GM20431 (cell line): ENCODE measurements at regions not wholly inside any gene's neighbourhood (a gene's known extent, or its start where the extent isn't known, plus 50 kb on each side); places are given as distances from the start of the nearest gene placed in this dataset.
"Not testable (repeated sequence)": the region's sequence is repeated elsewhere in the genome, so short reads cannot be mapped to it uniquely, and the experiment has no call there.

Source experiments
- in situ Hi-C: fragments of 300-500 bp; cut with MseI, MboI; formaldehyde crosslinking; loops from one replicate; pipeline ENCODE4 v1.15.0; 2020; ENCODE audit warnings: low sequenced_read_pairs; ENCODE audit not compliant: unreplicated experiment

GRCh38 chr12:84166812-84167211, 745.8 kb downstream of the SLC6A15 start:
- in situ Hi-C loops: no loop called here

- in situ Hi-C loops: no loop called here
These were observed 746.5 kb downstream of the SLC6A15 start for GRCh38 chr12:84165998-84166571.

- in situ Hi-C loops: no loop called here
These were observed 751.3 kb downstream of the SLC6A15 start for GRCh38 chr12:84161296-84161695.

GRCh38 chr12:84159260-84159659, 753.3 kb downstream of the SLC6A15 start:
- in situ Hi-C loops: no loop called here

- in situ Hi-C loops: no loop called here
These were observed 755.4 kb downstream of the SLC6A15 start for GRCh38 chr12:84157170-84157569.

DNA sequence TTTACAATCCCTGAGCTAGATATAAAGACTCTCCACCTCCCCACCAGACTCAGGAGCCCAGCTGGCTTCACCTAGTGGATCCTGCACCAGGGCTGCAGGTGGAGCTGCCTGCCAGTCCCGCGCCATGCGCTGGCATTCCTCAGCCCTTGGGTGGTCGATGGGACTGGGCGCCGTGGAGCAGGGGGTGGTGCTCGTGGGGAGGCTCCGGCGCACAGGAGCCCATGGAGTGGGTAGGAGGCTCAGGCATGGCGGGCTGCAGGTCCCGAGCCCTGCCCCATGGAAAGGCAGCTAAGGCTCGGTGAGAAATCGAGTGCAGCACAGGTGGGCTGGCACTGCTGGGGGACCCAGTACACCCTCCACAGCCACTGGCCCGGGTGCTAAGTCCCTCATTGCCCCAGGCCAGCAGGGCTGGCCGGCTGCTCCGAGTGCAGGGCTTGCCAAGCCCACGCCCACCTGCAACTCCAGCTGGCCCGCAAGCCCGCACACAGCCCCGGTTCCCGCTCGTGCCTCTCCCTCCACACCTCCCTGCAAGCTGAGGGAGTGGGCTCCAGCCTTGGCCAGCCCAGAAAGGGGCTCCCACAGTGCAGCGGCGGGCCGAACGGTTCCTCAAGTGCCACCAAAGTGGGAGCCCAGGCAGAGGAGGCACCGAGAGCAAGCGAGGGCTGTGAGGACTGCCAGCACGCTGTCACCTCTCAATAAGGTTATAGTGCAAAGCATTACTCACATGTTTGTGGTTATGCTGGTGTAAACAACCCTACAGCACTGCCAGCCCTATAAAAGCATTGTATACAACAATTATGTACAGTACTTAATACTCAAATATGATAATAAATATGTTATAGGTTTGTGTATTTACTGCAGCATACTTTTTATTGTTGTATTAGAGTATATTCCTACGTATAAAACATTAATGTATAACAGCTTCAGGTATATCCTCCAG, 757.3 kb downstream of the SLC6A15 start:
- in situ Hi-C loops: not testable (repeated sequence)

DNA sequence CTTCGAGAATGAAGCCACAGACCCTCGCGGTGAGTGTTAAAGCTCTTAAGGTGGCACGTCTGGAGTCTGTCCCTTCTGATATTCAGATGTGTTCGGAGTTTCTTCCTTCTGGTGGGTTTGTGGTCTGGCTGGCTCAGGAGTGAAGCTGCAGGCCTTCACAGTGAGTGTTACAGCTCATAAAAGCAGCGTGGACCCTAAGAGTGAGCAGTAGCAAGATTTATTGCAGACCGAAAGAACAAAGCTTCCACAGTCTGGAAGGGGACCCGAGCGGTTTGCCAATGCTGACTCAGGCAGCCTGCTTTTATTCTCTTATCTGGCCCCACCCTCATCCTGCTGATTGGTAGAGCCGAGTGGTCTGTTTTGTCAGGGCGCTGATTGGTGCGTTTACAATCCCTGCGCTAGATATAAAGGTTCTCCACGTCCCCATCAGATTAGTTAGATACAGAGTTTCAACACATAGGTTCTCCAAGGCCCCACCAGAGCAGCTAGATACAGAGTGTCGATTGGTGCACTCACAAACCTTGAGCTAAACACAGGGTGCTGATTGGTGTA, 758.1 kb downstream of the SLC6A15 start:
- in situ Hi-C loops: not testable (repeated sequence)

DNA sequence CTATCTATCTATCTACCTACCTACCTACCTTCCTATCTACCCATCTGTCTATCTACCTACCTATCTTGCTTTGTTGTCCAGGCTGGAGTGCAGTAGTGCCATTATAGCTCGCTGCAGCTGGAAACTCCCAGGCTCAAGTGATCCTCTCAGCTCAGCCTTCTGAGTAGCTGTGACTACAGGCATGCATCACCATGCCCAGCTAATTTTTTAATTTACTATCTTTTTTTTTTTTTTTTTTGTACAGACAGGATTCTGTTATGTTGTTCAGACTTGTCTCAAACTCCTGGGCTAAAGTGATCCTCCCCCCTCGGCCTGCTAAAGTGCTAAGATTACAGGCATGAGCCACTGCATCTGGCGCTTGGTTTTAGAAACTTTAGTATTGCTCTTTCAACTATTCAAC, 762.4 kb downstream of the SLC6A15 start:
- in situ Hi-C loops: no loop called here

GRCh38 chr12:84148335-84148734, 764.3 kb downstream of the SLC6A15 start:
- in situ Hi-C loops: no loop called here

DNA sequence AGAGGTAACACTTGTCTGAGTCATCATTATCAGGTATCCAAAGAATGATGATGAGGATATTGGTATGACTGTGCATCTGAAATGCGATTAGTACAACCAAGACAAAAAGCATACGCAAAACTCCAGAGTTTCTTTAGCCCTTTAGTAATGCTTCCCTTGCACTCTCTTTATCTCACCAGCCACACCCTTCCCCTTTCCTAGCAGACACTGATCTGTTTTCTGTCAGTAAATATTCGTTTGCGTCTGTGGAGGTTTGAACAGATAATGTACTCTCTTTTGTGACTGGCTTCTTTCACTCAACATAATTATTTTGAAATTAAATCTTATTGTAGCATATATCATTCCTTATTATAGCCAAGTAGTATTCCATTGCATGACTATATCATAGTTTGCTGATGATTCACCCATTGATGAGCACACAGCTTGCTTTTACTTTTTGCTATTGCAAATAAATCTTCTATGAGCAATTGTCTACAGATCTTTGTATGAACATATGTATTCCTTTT, 775.7 kb downstream of the SLC6A15 start:
- in situ Hi-C loops: no loop called here

DNA sequence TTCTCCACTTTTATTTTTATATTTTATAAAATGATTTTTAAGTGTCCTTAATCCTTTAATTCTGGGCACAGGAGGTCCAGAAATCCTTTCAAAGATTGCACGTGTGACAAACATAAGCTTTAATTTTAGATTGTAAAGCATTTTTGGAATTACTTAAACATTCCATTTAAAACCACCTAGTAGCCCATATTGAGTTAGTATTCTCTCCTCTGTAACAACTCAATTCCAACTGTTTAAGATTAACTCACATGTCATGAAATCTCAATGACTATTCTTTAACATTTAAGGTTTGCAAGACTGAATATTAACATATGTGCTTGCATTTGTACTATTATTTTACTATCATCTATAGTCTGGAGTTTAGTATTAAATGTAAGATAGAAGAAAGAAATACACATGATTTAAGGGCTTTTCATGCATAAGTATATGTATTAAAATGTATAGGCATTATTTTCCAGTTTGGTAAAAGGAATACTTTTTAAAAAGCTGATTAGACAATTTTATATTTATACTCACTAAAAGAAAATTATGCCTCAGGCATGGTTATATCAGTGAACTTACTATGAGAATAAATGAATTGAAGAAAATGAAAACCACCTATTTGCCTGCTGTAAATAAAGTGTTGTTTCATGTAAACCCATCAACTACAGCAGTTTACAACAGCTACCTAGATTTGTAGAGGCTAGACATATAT, 776.9 kb downstream of the SLC6A15 start:
- in situ Hi-C loops: no loop called here

DNA sequence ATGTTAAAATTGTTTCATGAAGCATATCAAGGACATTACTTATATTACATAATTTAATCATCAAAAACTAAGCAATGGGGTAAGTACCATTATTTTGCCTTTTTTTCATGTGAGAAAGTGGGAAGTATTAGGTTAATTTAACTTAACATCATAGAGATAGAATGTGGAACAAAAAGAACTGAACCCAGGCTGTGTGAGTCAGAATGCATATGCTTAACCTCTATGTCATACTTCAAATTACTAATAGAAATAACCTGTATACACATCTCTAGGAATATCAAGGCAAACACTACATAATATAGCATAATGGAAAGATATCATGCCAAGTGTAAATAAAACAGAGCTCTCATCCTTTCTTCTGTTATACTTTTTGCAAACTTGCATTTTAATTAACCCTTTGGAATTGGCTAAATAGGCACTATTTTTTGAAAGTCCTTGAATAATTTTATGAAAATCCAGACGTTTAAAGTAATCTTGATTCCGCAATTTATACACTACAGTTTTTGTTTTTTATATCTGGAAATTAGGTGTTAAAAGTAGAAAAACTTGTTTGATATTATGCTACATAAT, 777.7 kb downstream of the SLC6A15 start:
- in situ Hi-C loops: no loop called here

- in situ Hi-C loops: no loop called here
These were observed 781.5 kb downstream of the SLC6A15 start for GRCh38 chr12:84131076-84131475.

DNA sequence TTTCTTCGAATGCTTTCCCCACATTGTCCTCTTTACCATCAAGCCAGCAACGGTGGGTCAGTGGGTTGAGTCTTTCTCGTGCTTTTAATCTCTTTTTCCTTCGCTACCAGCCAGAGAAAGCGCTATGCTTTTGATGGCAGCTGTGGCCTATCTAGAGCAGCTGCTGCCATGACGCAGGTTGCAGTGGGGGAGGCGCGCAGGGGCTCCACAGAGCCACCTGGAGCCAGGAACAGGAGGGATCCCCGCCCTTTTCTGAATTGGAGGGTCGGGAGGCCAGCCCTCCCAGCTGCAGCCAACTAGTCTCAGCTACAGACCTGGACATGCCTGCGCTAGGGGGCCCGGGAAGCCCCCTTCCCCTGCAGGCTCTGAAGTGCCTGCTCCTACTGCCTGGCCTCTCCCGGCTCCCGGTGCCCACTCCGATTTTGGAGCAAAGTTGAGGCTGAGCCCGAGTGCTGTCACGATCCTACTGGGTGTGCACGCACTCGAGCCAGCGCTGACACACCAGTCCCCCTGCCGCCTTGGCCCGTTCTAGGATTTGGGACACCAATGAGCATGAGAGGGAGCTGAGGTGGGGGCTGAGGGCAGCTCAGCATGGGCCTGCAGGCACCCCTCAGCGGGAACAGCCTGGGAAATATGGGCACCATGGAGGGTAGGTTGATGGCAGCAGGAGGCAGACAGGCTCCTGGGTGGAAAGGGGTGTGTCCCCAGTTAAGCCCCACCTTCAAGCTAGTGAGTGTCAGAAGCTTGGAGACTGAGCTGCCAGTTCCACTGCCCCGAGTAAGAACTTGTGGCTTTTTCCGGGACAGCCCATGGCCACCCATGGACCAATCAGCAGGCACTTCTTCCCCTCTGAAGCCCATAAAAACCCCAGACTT, 784.2 kb downstream of the SLC6A15 start:
- in situ Hi-C loops: no loop called here

GRCh38 chr12:84124211-84124610, 788.4 kb downstream of the SLC6A15 start:
- in situ Hi-C loops: no loop called here

DNA sequence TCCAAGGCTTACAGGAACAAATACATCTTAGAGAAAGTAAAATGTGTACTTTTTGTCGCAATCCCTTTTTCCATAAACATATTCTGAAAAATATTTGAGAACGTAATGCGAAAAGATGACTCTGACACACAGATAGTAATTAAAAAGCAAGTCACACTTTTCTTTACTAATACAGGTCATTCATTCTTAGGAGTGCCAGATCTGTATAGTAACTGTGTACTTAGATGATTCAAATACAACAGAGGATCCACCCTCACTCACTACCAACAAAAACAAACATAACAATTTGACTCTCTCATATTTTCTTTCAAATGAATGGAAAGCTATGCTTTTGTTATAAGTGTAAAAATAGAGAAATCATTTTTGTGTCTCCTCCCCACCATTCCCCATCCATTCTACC, 795.4 kb downstream of the SLC6A15 start:
- in situ Hi-C loops: no loop called here

DNA sequence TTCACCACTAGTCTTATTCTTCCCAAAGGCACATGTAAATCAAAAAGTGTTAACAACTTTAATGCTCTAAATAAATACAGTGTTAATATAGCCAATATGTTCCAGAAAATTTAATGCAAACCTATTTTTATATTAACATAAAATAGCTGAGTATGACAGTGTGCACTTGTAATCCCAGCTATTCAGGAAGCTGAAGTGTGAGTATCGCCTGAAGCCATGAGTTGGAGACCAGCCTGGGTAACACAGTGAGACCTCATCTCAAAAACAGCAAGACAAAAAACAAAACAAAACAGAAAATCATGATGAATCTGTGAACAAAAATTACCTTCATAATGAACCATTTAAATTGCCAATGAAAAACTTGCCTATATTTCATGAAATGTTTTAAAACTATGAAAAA, 798.9 kb downstream of the SLC6A15 start:
- in situ Hi-C loops: no loop called here

GRCh38 chr12:84103886-84104285, 808.7 kb downstream of the SLC6A15 start:
- in situ Hi-C loops: not testable (repeated sequence)

DNA sequence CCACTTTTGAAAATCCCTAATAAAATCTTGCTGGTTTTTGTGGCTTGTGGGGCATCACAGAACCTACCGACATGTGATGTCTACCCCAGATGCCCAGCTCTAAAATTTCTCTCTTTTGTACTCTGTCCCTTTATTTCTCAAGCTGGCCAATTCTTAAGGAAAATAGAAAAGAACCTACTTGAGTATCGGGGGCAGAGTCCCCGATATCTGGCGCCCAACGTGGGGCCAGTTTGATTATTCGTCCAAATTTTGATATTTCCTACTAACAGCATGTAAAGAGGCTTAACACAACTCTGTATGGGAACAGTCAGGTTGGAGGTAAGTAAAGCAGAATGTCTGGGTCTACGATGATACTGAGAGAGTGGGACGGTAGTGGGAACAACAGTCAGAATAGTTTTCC, 810.6 kb downstream of the SLC6A15 start:
- in situ Hi-C loops: not testable (repeated sequence)
